HG03039 (cell line): ENCODE measurements at regions not wholly inside any gene's neighbourhood (a gene's known extent, or its start where the extent isn't known, plus 50 kb on each side); places are given as distances from the start of the nearest gene placed in this dataset.

ENCODE experiments used
- ATAC-seq: cut with Tn5 transposase; IDR thresholded peaks from one replicate; pipeline ENCODE4 v1.9.1; 2021; ENCODE audit warnings: mild to moderate bottlenecking, moderate library complexity; ENCODE audit not compliant: unreplicated experiment

GRCh38 chr18:33960417-33960816 is 264.3 kb downstream of the NOL4 start:
- no peak for ATAC-seq

DNA sequence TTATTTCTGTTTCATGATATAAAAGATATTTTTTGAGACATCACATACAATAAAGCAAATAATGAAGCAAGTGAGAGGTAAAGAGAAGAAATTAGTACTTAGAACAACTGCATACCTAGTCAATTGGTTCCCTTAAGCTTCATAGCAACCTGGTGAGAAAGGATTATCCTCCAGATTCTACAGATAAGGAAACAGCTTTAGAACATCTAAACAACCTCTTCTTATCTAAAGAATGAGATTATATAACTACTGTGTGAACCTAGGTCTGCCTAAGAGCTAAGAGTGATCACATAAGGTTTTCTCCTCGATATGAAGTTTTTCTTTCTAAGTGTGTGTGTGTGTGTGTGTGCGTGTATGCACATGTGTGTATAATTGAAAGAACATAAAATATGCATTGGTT is 265.1 kb downstream of the NOL4 start:
- no peak for ATAC-seq

GRCh38 chr18:33957707-33958106 is 267.0 kb downstream of the NOL4 start:
- ATAC-seq = no peak

DNA sequence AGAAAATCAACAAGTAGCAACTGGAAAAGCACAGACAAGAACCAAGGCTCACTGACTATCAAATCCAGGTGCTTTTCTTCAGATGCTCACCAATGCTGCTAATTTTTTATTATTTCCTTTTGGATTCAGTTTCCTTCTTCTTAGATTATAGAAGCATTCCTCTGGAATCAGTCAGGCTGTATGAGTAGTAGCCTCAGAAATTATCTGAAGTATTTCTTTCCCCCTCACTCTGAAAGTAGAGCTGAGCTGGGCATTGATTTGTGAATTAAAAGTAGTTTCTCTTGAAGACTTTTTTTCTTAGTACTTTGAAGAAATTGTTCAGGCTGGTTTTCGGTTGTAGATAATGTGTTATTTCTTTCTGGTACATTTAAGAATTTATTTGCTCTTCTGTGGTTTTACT is 273.7 kb downstream of the NOL4 start:
- no peak for ATAC-seq

GRCh38 chr18:33946336-33946735 is 278.4 kb downstream of the NOL4 start:
- ATAC-seq = no peak

DNA sequence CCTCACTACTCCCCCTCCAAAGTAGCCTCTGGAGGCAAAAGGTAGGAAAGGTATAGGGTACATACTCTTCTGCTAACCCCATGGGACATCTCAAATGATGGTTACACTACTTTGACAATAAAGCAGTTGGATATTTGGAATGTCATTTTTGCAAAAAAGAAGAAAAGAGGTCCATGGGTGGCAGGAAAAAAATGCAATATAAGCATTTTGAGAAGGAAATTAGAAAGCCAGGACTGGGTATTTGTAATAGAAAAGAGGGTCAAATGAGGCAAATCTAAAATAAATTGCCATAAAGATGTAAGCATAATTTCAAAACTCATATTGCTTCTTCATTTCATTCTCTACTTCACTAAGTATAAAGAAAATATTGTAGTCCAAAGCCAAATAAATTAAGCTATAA is 280.2 kb downstream of the NOL4 start:
- no peak for ATAC-seq

- ATAC-seq = no peak
These were observed 287.4 kb downstream of the NOL4 start for GRCh38 chr18:33937270-33937816.

DNA sequence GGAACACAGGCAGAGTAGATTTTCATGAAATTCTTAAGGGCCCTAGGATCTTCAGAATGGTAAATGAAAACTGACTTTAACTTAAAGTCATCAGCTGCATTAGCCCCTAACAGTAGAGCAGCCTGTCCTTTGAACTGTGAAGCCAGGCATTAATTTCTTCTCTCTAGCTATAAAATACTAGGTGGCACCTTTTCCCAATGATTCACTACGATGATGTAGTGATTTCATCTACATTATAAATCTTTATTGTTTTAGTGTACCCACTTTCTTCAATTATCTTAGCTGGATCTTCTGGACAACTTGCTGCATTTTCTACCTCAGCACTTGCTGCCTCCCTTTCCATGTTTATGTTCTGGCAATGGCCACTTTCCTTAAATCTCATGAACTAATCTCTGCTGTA is 290.5 kb downstream of the NOL4 start:
- ATAC-seq = no peak

DNA sequence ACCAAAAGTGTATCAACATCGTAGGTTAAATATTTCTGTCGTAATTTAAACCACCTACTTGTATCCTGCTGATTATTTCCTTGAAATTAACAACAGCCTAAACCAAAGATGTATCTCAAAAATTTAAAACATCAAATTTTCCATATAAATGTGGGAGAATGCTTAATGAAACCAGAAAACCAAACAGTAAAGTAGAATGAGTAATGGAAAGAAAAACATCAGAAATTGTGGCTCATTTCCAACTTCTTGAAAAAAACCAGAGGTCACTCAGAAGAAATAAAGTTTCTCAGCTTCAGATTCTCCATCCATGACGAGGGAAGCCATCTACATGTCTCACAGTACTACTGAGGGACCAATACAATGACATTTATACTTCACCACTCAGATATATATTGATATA is 296.5 kb downstream of the NOL4 start:
- ATAC-seq = no peak

GRCh38 chr18:33924576-33924975 is 300.1 kb downstream of the NOL4 start:
- ATAC-seq = no peak

GRCh38 chr18:33923980-33924379 is 300.7 kb downstream of the NOL4 start:
- ATAC-seq = no peak

GRCh38 chr18:33918571-33918970 is 306.1 kb downstream of the NOL4 start:
- no peak for ATAC-seq

DNA sequence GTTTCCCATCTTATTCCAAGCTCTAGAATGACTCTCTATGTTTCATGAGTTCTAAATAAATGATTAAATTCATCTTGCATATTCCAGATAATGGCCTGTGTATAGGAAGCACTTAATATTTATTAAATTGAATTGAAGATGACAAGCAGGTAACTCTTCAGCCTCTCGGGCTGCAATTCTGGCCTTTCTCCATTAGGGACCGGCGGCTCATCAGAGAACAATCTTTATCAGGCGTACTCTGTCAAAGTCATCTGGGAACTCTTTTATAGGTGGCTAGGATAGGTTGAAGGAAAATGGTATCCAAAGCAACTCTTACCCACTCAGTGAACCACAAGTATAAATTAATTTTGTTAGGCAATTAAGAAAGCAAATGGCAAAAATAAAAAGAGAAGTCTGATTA is 308.5 kb downstream of the NOL4 start:
- no peak for ATAC-seq

DNA sequence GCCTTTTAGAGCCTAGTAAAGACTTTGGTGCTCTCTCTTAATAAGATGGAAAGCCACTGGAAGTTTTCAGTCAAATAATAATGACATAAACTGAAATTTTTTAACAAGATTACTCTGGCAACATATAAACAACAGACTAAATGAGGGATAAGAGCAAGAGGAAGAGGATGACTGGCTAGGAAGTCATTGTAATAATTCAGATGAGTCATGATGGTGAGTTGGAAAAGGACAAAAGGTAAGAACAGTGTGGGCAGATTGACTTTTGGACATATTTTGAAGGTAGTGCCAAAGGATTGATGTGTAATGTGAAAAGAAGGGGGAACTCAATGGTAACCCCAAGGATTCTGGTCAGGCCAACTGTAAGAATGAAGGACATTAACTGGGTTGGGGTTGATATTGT is 310.3 kb downstream of the NOL4 start:
- no peak for ATAC-seq

- ATAC-seq = no peak
These were observed 318.7 kb downstream of the NOL4 start for GRCh38 chr18:33906046-33906445.

DNA sequence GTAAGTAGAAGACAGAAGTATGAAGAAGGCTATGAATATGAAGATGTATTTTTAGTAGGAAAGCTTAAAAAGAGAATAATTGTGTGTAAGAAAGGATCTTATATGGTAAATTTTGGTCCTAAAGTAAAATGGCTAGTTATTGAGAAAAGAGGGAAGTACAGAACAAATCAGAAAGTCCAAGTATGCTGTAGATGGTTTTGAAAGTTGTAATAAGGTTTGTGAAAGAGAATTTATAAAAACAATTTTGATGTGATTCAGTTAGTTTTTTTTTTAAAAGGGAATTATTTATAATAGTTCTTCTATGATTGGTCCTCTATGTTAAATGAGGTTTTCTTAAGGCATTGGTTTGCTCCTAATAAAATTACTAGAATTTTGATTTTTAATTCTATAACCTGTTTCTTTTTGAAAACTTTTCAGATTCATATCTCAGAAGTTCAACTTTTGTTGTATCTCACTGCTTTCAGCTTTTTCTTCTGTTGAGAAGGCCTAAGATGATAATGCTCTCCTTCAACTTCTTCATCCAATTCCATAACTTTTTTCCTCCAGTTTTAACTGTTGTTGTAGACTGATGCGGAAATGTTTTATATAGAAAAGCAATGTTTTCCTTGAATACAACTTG is 322.7 kb downstream of the NOL4 start:
- no peak for ATAC-seq

GRCh38 chr18:33900638-33901037 is 322.6 kb downstream of the ASXL3 start:
- no peak for ATAC-seq

- ATAC-seq = no peak
These were observed 320.4 kb downstream of the ASXL3 start for GRCh38 chr18:33898427-33898826.

DNA sequence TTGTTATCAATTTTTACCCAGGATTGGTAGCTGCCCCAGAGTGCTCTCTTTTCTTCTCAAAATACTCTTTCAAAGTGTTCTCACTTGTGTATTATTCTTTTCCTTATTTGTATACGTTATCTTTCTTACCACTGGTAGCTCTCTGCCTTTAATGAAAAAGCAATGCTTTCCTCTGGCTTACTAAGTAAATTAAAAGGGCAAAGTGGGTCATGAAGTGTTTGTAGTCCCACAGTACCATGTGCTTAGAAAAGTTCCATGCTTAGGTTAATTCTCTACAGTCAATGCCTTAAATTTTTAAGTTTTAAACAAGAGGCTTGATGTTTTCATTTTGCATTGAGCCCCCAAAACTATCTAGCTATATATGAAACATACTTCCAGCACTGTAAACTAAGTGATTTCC is 300.2 kb downstream of the ASXL3 start:
- no peak for ATAC-seq

- ATAC-seq = no peak
These were observed 297.1 kb downstream of the ASXL3 start for GRCh38 chr18:33875029-33875565.

DNA sequence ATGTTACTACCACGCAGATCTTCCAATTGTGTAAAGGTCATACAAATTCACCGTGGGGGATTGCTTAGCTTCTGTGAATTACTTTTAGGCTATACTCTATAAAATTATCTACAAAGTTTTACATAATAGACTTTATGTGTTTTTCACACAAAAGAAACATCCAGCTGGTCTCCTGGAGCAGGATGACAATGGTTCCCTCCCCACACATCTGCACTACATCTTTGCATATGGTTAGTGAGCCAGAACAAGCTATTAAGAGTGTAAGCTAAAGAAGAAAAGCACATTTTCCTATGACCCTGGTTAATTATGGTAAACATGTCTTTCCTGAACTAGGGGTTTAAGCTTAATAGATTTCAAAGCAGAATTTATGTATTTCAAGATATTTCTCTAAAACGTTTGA is 295.1 kb downstream of the ASXL3 start:
- ATAC-seq = no peak

DNA sequence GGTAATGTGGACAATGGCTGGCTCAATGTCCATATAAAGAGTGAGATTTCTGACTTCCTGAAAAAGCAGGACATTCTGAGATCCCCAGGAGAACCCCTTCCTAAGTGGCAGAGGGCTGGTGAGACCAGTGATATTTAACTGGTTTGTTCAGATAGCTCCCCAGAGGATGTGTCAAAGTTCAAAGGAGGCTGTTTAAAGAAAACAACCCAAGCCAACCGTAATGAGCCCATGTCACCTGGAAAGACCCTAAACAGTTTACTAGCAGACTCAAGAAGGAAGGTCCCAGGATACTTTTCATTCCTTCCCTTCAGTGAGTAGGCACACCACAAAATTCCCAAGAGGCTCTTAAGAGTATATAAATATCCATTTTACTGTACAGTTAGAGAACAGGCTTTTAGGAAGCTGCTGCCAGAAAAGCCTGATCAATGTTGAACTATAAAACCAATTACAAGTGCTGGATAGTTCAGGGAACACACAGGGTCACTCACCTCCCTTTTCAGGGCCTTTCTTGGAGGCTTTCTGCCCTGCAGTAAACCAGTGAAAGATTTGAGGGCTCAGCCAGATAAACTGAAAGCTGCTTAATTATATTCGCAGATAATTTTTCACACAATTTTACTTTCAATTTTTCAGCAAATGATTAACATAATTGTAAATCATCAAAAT is 293.5 kb downstream of the ASXL3 start:
- no peak for ATAC-seq
